ENCODE measurements at regions not wholly inside any gene's neighbourhood (a gene's known extent, or its start where the extent isn't known, plus 50 kb on each side); places are given as distances from the start of the nearest gene placed in this dataset.

- no peak for ATAC-seq (ENCODE audit: low FRiP score)
- TF ChIP-seq CTCF (IDR thresholded peaks at IDR 0.05): no peak
- no peak for DNase-seq (ENCODE audit: low spot score)
These were observed 240.6 kb downstream of the GXYLT1 start for GRCh38 chr12:41904041-41904440.

GRCh38 chr12:41903014-41903708 is 241.5 kb downstream of the GXYLT1 start:
- DNase-seq (ENCODE audit: low spot score) (no peak), ATAC-seq (ENCODE audit: low FRiP score) (no peak)
- no peak for TF ChIP-seq CTCF (IDR thresholded peaks at IDR 0.05)

GRCh38 chr12:41899577-41899976 is 245.1 kb downstream of the GXYLT1 start:
- no peak for TF ChIP-seq CTCF (IDR thresholded peaks at IDR 0.05)
- no peak for DNase-seq (ENCODE audit: low spot score)
- ATAC-seq (ENCODE audit: low FRiP score): no peak

GRCh38 chr12:41897593-41897992 is 247.1 kb downstream of the GXYLT1 start:
- ATAC-seq (ENCODE audit: low FRiP score) (no peak), DNase-seq (ENCODE audit: low spot score) (no peak)
- TF ChIP-seq CTCF (IDR thresholded peaks at IDR 0.05): no peak

GRCh38 chr12:41893491-41893890 is 251.2 kb downstream of the GXYLT1 start:
- ATAC-seq (ENCODE audit: low FRiP score): no peak
- no peak for DNase-seq (ENCODE audit: low spot score)
- no peak for TF ChIP-seq CTCF (IDR thresholded peaks at IDR 0.05)

- no peak for TF ChIP-seq CTCF (IDR thresholded peaks at IDR 0.05)
- ATAC-seq (ENCODE audit: low FRiP score) (no peak), DNase-seq (ENCODE audit: low spot score) (no peak)
These were observed 252.4 kb downstream of the GXYLT1 start for GRCh38 chr12:41892302-41892701.

- ATAC-seq (ENCODE audit: low FRiP score) (no peak), DNase-seq (ENCODE audit: low spot score) (no peak)
- TF ChIP-seq CTCF (IDR thresholded peaks at IDR 0.05): no peak
These were observed 253.4 kb downstream of the GXYLT1 start for GRCh38 chr12:41891226-41891625.
